ENCODE measurements at regions not wholly inside any gene's neighbourhood (a gene's known extent, or its start where the extent isn't known, plus 50 kb on each side); places are given as distances from the start of the nearest gene placed in this dataset.

GRCh38 chr10:29881811-29882210, 177.6 kb downstream of the JCAD start:
- no peak for FAIRE-seq
- no peak for TF ChIP-seq CTCF (IDR thresholded peaks at IDR 0.05; ENCODE audit: insufficient read depth, low read length, severe bottlenecking)
- Histone ChIP-seq H3K27me3 (ENCODE audit: control insufficient read depth, insufficient read depth, low read length) (no peaks in the 10 kb centered on the region), H3K4me3 (ENCODE audit: low read depth, low read length) (no peak overlapping the region), H3K36me3 (ENCODE audit: control insufficient read depth, insufficient read depth, low read length) (no peaks in the 10 kb centered on the region)
- DNase-seq (ENCODE audit: low read depth): no peak

- DNase-seq (ENCODE audit: low read depth) (no peak), FAIRE-seq (no peak)
- no peak for TF ChIP-seq CTCF (IDR thresholded peaks at IDR 0.05; ENCODE audit: insufficient read depth, low read length, severe bottlenecking)
- H3K36me3 ChIP-seq (ENCODE audit: control insufficient read depth, insufficient read depth, low read length): no peaks in the 10 kb centered on the region
- H3K4me3 ChIP-seq (ENCODE audit: low read depth, low read length): no peak overlapping the region
- no peaks in the 10 kb centered on the region for H3K27me3 ChIP-seq (ENCODE audit: control insufficient read depth, insufficient read depth, low read length)
Measured at GRCh38 chr10:29881336-29881771, 178.0 kb downstream of the JCAD start.

- Histone ChIP-seq H3K4me3 (ENCODE audit: low read depth, low read length) (no peak overlapping the region), H3K36me3 (ENCODE audit: control insufficient read depth, insufficient read depth, low read length) (no peaks in the 10 kb centered on the region), H3K27me3 (ENCODE audit: control insufficient read depth, insufficient read depth, low read length) (no peaks in the 10 kb centered on the region)
- DNase-seq (ENCODE audit: low read depth) (no peak), FAIRE-seq (peak; percentile 50)
- TF ChIP-seq CTCF (IDR thresholded peaks at IDR 0.05; ENCODE audit: insufficient read depth, low read length, severe bottlenecking): no peak
Measured at GRCh38 chr10:29880856-29881255, 178.5 kb downstream of the JCAD start.

- FAIRE-seq: no peak
Measured at GRCh38 chr10:29879862-29880261, 179.5 kb downstream of the JCAD start.

GRCh38 chr10:29878492-29878891, 180.9 kb downstream of the JCAD start:
- Histone ChIP-seq H3K27me3 (ENCODE audit: control insufficient read depth, insufficient read depth, low read length) (no peaks in the 10 kb centered on the region), H3K36me3 (ENCODE audit: control insufficient read depth, insufficient read depth, low read length) (no peaks in the 10 kb centered on the region), H3K4me3 (ENCODE audit: low read depth, low read length) (no peak overlapping the region)
- FAIRE-seq (no peak), DNase-seq (ENCODE audit: low read depth) (no peak)
- no peak for TF ChIP-seq CTCF (IDR thresholded peaks at IDR 0.05; ENCODE audit: insufficient read depth, low read length, severe bottlenecking)

More at GRCh38 chr10:29879862-29880261, 179.5 kb downstream of the JCAD start:
- Histone ChIP-seq H3K27me3 (ENCODE audit: control insufficient read depth, insufficient read depth, low read length) (no peaks in the 10 kb centered on the region), H3K4me3 (ENCODE audit: low read depth, low read length) (no peak overlapping the region), H3K36me3 (ENCODE audit: control insufficient read depth, insufficient read depth, low read length) (no peaks in the 10 kb centered on the region)
- no peak for TF ChIP-seq CTCF (IDR thresholded peaks at IDR 0.05; ENCODE audit: insufficient read depth, low read length, severe bottlenecking)
- DNase-seq (ENCODE audit: low read depth): no peak

GRCh38 chr10:29877793-29878491, 181.4 kb downstream of the JCAD start:
- H3K36me3 ChIP-seq (ENCODE audit: control insufficient read depth, insufficient read depth, low read length): no peaks in the 10 kb centered on the region
- H3K27me3 ChIP-seq (ENCODE audit: control insufficient read depth, insufficient read depth, low read length): no peaks in the 10 kb centered on the region
- no peak overlapping the region for H3K4me3 ChIP-seq (ENCODE audit: low read depth, low read length)
- no peak for FAIRE-seq
- TF ChIP-seq CTCF (IDR thresholded peaks at IDR 0.05; ENCODE audit: insufficient read depth, low read length, severe bottlenecking): no peak
- DNase-seq (ENCODE audit: low read depth): no peak
